ENCODE measurements at regions not wholly inside any gene's neighbourhood (a gene's known extent, or its start where the extent isn't known, plus 50 kb on each side); places are given as distances from the start of the nearest gene placed in this dataset.

GRCh38 chrX:131970347-131970746 lies 52.8 kb upstream of the STK26 start:
- TF ChIP-seq CTCF (conservative IDR thresholded peaks at IDR 0.05): no peak
- no peak for TF ChIP-seq EZH2 (IDR thresholded peaks at IDR 0.05; ENCODE audit: low read depth)

All from PC-9 (cell line).